Natural killer cell (primary cell): ENCODE measurements at regions not wholly inside any gene's neighbourhood (a gene's known extent, or its start where the extent isn't known, plus 50 kb on each side); places are given as distances from the start of the nearest gene placed in this dataset.

Experiments
- ATAC-seq, 3 donors: fragments of 150-1000 bp in 2 of 3; fragments of 200-7000 bp in 1 of 3; cut with Tn5 transposase; 1 replicate in 1 of 3; 2 replicates in 2 of 3; pipeline ENCODE4 v1.10.0; 2021; ENCODE audit warnings: mild to moderate bottlenecking in 2 of 3, moderate library complexity in 2 of 3
- DNase-seq, 2 donors: peaks; one replicate each; pipeline versions ENCODE4 v3.0.0 to v3.0.0-alpha.2; 2013 to 2021; ENCODE audit warnings: mixed read lengths in 1 of 2
- H3K27ac ChIP-seq: one replicate; pipeline ENCODE4 v1.5.1; 2013; ENCODE audit warnings: mild to moderate bottlenecking, low read length
- H3K27me3 ChIP-seq: one replicate; pipeline ENCODE4 v1.6.1; 2013; ENCODE audit warnings: low read length; ENCODE audit not compliant: control insufficient read depth, insufficient read depth
- H3K36me3 ChIP-seq: one replicate; pipeline ENCODE4 v1.6.1; 2013; ENCODE audit warnings: low read length; ENCODE audit not compliant: control insufficient read depth, insufficient read depth
- H3K4me1 ChIP-seq: one replicate; pipeline ENCODE4 v1.6.1; 2013; ENCODE audit warnings: low read length; ENCODE audit not compliant: control insufficient read depth, insufficient read depth
- H3K4me3 ChIP-seq: one replicate; pipeline ENCODE4 v1.5.1; 2013; ENCODE audit warnings: low read length
- H3K9me3 ChIP-seq: one replicate; pipeline ENCODE4 v1.6.1; 2013; ENCODE audit warnings: low read length; ENCODE audit not compliant: control insufficient read depth, insufficient read depth
- H3K27ac Mint-ChIP-seq, 2 donors: one replicate each; pipeline ENCODE4 v1.8.0; 2022; ENCODE audit warnings: mild to moderate bottlenecking in 2 of 2, mixed read lengths in 2 of 2, moderate library complexity in 1 of 2
- H3K27me3 Mint-ChIP-seq, 2 donors: one replicate each; pipeline ENCODE4 v1.8.0; 2022; ENCODE audit warnings: low read depth in 2 of 2, mixed read lengths in 2 of 2
- H3K36me3 Mint-ChIP-seq: one replicate; pipeline ENCODE4 v1.8.0; 2022; ENCODE audit warnings: mixed read lengths
- H3K4me1 Mint-ChIP-seq, 2 donors: one replicate each; pipeline ENCODE4 v1.8.0; 2022; ENCODE audit warnings: mixed read lengths in 2 of 2
- H3K4me3 Mint-ChIP-seq: one replicate; pipeline ENCODE4 v1.8.0; 2022; ENCODE audit warnings: mild to moderate bottlenecking, moderate library complexity, mixed read lengths
- H3K9me3 Mint-ChIP-seq, 2 donors: one replicate each; pipeline ENCODE4 v1.8.0; 2022; ENCODE audit warnings: mixed read lengths in 2 of 2
- WGBS: methylation state at CpG from one replicate; pipeline ENCODE4 v1.1.7; 2013; ENCODE audit warnings: missing lambda C conversion rate; ENCODE audit not compliant: insufficient coverage; 5-methylcytosine and 5-hydroxymethylcytosine counted together
- intact Hi-C: fragments of 100-400 bp; cut with micrococcal nuclease; formaldehyde crosslinking; loops from one replicate; pipeline ENCODE4 v1.14.2; 2022
- TF ChIP-seq, protein P1 (sequence below): fragments of 200-600 bp; IDR thresholded peaks from one replicate; pipeline ENCODE4 v1.8.0; 2022; ENCODE audit warnings: antibody characterized with exemption

DNA sequence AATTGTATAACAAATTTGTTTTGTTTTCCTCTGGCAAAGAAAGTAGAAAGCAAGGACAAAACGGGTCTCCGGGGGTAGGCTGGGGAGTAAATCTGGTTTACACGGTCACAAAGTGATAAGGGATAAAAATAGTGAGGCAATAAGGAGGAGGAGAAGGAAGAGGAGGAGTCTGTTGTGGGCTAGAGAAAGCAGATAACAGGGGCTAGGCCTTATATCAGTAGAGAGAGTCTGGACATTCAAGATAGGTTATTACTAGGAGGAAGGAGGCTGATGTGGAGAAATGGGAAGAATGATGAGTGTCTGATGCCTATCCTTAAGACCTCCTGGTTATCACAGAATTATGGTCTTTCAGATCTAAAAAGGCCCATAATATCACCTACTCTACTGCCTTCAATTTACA, 83.2 kb upstream of the SSTR1 start:
- TF ChIP-seq, protein P1, sequence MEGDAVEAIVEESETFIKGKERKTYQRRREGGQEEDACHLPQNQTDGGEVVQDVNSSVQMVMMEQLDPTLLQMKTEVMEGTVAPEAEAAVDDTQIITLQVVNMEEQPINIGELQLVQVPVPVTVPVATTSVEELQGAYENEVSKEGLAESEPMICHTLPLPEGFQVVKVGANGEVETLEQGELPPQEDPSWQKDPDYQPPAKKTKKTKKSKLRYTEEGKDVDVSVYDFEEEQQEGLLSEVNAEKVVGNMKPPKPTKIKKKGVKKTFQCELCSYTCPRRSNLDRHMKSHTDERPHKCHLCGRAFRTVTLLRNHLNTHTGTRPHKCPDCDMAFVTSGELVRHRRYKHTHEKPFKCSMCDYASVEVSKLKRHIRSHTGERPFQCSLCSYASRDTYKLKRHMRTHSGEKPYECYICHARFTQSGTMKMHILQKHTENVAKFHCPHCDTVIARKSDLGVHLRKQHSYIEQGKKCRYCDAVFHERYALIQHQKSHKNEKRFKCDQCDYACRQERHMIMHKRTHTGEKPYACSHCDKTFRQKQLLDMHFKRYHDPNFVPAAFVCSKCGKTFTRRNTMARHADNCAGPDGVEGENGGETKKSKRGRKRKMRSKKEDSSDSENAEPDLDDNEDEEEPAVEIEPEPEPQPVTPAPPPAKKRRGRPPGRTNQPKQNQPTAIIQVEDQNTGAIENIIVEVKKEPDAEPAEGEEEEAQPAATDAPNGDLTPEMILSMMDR, result no peak
- Histone ChIP-seq H3K9me3 (no peaks in the 10 kb centered on the region), H3K27ac (peak overlapping the region; percentile 1), H3K27me3 (no peaks in the 10 kb centered on the region), H3K4me3 (no peak overlapping the region), H3K4me1 (peaks cover 4% of the 10 kb centered on the region), H3K36me3 (no peaks in the 10 kb centered on the region)
- peak overlapping the region; percentile 2 for H3K4me3 Mint-ChIP-seq
- DNase-seq (no peak), ATAC-seq (peak in 1 of 3 donors; percentile 59)
- intact Hi-C loops, result no loop called here
- WGBS, result 32% methylated on average over 3 of the region's 3 CpGs
- peaks cover 46 to 61% of the 10 kb centered on the region in 2 donors for H3K4me1 Mint-ChIP-seq
- no peaks in the 10 kb centered on the region for H3K9me3 Mint-ChIP-seq
- no peaks in the 10 kb centered on the region for H3K36me3 Mint-ChIP-seq
- peak overlapping the region; percentile 75 to 81 for H3K27ac Mint-ChIP-seq
- H3K27me3 Mint-ChIP-seq, result no peaks in the 10 kb centered on the region

GRCh38 chr14:38125481-38126037, 82.1 kb upstream of the SSTR1 start:
- Mint-ChIP-seq H3K27me3 (no peaks in the 10 kb centered on the region), H3K36me3 (no peaks in the 10 kb centered on the region), H3K4me1 (peaks cover 42 to 60% of the 10 kb centered on the region in 2 donors), H3K9me3 (no peaks in the 10 kb centered on the region), H3K27ac (peak overlapping the region; percentile 75 to 81), H3K4me3 (peak overlapping the region; percentile 65)
- Histone ChIP-seq H3K4me3 (no peak overlapping the region), H3K36me3 (no peaks in the 10 kb centered on the region), H3K27ac (peak overlapping the region; percentile 15), H3K9me3 (no peaks in the 10 kb centered on the region), H3K4me1 (peaks cover 4% of the 10 kb centered on the region), H3K27me3 (no peaks in the 10 kb centered on the region)
- DNase-seq (peak; percentile 10 to 33), ATAC-seq (peak; percentile 86 to 88 (median 87))
- TF ChIP-seq, protein P1, result no peak
- WGBS, result 22% methylated on average over 11 of the region's 11 CpGs
- intact Hi-C loops, result no loop called here

GRCh38 chr14:38127356-38127755, 80.3 kb upstream of the SSTR1 start:
- Mint-ChIP-seq H3K4me3 (no peak overlapping the region), H3K36me3 (no peaks in the 10 kb centered on the region), H3K27ac (no peak overlapping the region), H3K9me3 (no peaks in the 10 kb centered on the region), H3K4me1 (peaks cover 33 to 42% of the 10 kb centered on the region in 2 donors), H3K27me3 (no peaks in the 10 kb centered on the region)
- Histone ChIP-seq H3K27me3 (no peaks in the 10 kb centered on the region), H3K9me3 (no peaks in the 10 kb centered on the region), H3K4me1 (peaks cover 4% of the 10 kb centered on the region), H3K36me3 (no peaks in the 10 kb centered on the region), H3K27ac (no peak overlapping the region), H3K4me3 (no peak overlapping the region)
- ATAC-seq (no peak), DNase-seq (no peak)
- WGBS, result 71% methylated on average over 2 of the region's 2 CpGs
- intact Hi-C loops, result no loop called here
- TF ChIP-seq, protein P1, result no peak

GRCh38 chr14:38127784-38128183, 79.9 kb upstream of the SSTR1 start:
- peaks cover 33 to 41% of the 10 kb centered on the region in 2 donors for H3K4me1 Mint-ChIP-seq
- no peak overlapping the region for H3K4me3 Mint-ChIP-seq
- H3K27ac Mint-ChIP-seq, result no peak overlapping the region
- intact Hi-C loops, result no loop called here
- Histone ChIP-seq H3K9me3 (no peaks in the 10 kb centered on the region), H3K36me3 (no peaks in the 10 kb centered on the region), H3K27me3 (no peaks in the 10 kb centered on the region), H3K4me3 (no peak overlapping the region), H3K4me1 (peaks cover 4% of the 10 kb centered on the region), H3K27ac (no peak overlapping the region)
- no peak for ATAC-seq
- DNase-seq, result no peak
- H3K27me3 Mint-ChIP-seq, result no peaks in the 10 kb centered on the region
- TF ChIP-seq, protein P1, result no peak
- no peaks in the 10 kb centered on the region for H3K9me3 Mint-ChIP-seq
- WGBS, result 76% methylated on average over 3 of the region's 3 CpGs
- no peaks in the 10 kb centered on the region for H3K36me3 Mint-ChIP-seq
